ENCODE measurements at regions not wholly inside any gene's neighbourhood (a gene's known extent, or its start where the extent isn't known, plus 50 kb on each side); places are given as distances from the start of the nearest gene placed in this dataset.

DNA sequence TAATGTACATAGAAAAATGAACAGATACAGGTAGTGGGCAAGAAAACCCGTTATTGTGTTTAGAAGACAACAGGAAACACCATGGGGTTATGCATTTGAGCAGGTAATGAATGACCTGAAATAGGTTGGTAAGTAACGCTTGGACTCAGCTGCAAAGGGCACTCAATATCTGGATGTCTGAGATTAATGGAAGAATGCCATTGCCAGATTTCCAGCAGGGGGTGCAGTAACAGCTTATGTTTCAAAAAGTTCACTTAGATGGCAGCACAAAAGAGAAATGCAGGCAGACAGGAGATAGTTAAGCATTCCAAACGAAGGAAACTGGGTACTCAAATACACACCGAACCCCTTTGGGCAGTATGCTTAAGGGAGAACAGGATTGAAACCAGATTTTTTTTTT is 285.5 kb upstream of the VLDLR start:
- TF ChIP-seq CTCF (IDR thresholded peaks at IDR 0.05; ENCODE audit: low read depth, low read length, missing control alignments) = peak; percentile 33
- in situ Hi-C loops (cut with HindIII; ENCODE audit: low sequenced_read_pairs) = no loop called here
- DNase-seq (ENCODE audit: low read depth) = no peak
- no peak overlapping the region for H3K4me3 ChIP-seq (ENCODE audit: low read depth, low read length)

GRCh38 chr9:2337131-2337530 is 284.5 kb upstream of the VLDLR start:
- no peak for DNase-seq (ENCODE audit: low read depth)
- H3K4me3 ChIP-seq (ENCODE audit: low read depth, low read length) = no peak overlapping the region
- TF ChIP-seq CTCF (IDR thresholded peaks at IDR 0.05; ENCODE audit: low read depth, low read length, missing control alignments) = no peak
- in situ Hi-C loops (cut with HindIII; ENCODE audit: low sequenced_read_pairs) = no loop called here

- in situ Hi-C loops (cut with HindIII; ENCODE audit: low sequenced_read_pairs) = no loop called here
- DNase-seq (ENCODE audit: low read depth) = no peak
- H3K4me3 ChIP-seq (ENCODE audit: low read depth, low read length) = no peak overlapping the region
- TF ChIP-seq CTCF (IDR thresholded peaks at IDR 0.05; ENCODE audit: low read depth, low read length, missing control alignments) = no peak
Measured at GRCh38 chr9:2337627-2338026, 284.0 kb upstream of the VLDLR start.

DNA sequence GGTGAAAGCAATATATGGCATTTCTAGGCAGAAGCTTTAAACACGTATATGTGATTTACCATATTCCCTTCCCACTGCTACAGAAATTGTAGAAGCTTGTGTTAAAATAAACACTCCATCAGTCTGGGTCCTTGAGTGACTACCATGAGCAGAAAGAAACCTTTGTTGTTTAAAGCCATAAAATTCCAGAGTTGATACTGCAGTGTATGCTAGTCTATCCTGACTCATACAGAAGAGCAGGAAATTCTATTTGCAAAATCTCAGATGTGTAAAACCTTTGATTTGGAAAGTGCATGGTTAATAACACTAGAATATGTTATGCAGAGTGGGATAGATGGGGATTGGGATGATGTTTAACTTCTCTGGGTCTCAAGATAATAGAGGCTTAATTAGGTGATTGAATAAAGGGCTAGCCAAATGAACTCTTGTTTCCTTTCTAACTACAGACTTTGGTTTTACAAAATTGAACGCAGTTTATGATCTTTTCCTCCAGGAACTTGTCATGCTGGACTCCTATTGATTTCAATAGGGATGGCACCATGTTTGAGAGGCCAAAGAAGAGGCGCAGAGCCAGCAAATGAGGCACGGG is 282.7 kb upstream of the VLDLR start:
- DNase-seq (ENCODE audit: low read depth) = no peak
- in situ Hi-C loops (cut with HindIII; ENCODE audit: low sequenced_read_pairs) = no loop called here
- no peak for TF ChIP-seq CTCF (IDR thresholded peaks at IDR 0.05; ENCODE audit: low read depth, low read length, missing control alignments)
- H3K4me3 ChIP-seq (ENCODE audit: low read depth, low read length) = no peak overlapping the region

- no peak overlapping the region for H3K4me3 ChIP-seq (ENCODE audit: low read depth, low read length)
- no peak for TF ChIP-seq CTCF (IDR thresholded peaks at IDR 0.05; ENCODE audit: low read depth, low read length, missing control alignments)
- in situ Hi-C loops (cut with HindIII; ENCODE audit: low sequenced_read_pairs) = no loop called here
- no peak for DNase-seq (ENCODE audit: low read depth)
Measured at GRCh38 chr9:2339416-2339815, 282.2 kb upstream of the VLDLR start.

DNA sequence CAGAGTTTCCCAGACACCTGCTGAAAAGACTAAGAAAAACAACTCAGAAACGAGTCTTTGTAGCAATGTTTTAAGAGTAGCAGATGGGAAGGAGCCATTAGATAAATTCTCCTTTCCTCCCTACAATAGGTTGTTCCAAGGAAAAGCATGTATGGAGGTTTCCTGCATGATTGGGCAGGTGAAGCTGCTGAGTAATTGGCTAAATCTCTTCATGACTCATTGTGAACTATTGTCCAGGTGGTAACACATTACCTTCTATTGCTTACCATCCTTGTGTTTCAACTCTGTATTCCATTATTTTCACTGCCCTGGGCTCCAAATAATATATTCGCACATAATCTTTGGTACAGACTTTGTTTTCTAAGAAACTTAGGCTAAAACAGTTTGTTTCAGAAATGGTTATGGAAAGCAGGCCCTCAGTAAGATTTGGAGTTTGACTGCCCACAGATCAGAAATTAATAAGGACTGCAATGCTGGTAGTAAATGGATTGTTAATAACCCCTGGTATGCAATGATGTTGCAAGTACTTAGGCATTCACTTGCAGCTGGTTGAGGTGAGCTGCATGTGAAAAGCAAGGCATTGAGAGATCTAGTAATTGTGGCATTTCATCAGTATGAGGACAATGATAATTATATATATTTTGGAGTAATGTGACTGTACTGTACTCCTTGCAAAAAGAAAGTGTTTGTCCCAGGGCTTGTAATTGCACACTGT is 281.4 kb upstream of the VLDLR start:
- in situ Hi-C loops (cut with HindIII; ENCODE audit: low sequenced_read_pairs) = no loop called here
- no peak for TF ChIP-seq CTCF (IDR thresholded peaks at IDR 0.05; ENCODE audit: low read depth, low read length, missing control alignments)

More for the DNA sequence above, 281.4 kb upstream of the VLDLR start:
- DNase-seq (ENCODE audit: low read depth) = no peak
- H3K4me3 ChIP-seq (ENCODE audit: low read depth, low read length) = no peak overlapping the region

Measured in astrocyte of the cerebellum (primary cell).